ENCODE measurements at regions not wholly inside any gene's neighbourhood (a gene's known extent, or its start where the extent isn't known, plus 50 kb on each side); places are given as distances from the start of the nearest gene placed in this dataset.
A peak's percentile ranks its signal among the peaks of the same experiment; 100 is the strongest.

DNA sequence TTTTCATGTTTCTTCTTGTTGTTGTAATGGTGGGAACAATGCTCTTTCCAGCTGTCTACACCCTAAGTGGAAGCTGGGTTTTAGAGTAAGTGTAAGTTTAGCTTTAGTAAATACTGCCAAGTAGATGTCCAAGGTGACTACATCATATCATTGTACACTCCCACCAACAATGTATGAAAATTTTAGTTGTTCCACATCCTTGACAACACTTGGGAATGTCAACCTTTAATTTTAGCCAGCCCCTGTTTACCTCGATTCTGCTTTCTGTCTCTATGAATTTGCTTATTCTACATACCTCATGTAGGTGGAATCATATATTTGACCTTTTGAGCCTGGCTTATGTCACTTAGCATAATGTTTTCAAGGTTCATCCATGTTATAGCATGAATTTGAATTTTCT is 93.0 kb downstream of the MTPAP start:
- ATAC-seq (ENCODE audit: low read depth), result no peak
- H3K36me3 ChIP-seq (ENCODE audit: low read depth), result no peaks in the 10 kb centered on the region

DNA sequence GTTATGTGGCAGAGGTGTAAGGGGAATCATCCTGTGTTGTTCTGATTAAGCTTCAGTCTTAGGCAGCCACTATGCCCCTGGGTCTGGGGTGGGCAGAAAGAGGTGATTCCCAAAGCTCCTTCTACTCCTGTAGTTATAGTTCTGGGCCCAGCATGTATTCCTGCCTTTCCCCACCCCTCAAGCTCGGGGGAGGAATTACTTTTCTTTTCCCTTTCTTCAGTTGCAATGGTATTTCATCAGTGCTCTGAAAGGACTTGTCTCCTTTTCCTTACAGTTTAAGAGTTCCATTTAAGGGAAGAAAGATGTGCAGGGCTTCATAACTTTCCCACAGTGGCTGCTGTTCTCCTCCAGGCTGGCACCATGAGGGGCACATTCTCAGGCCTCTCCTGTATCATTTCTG is 94.2 kb downstream of the MTPAP start:
- Histone ChIP-seq H3K9me3 (ENCODE audit: severe bottlenecking) (no peaks in the 10 kb centered on the region), H3K27ac (ENCODE audit: poor library complexity, severe bottlenecking) (no peak overlapping the region), H3K36me3 (ENCODE audit: low read depth) (no peaks in the 10 kb centered on the region), H3K4me1 (ENCODE audit: insufficient read depth, poor library complexity, severe bottlenecking) (no peaks in the 10 kb centered on the region), H3K27me3 (ENCODE audit: insufficient read depth, poor library complexity, severe bottlenecking) (no peaks in the 10 kb centered on the region), H3K4me3 (ENCODE audit: severe bottlenecking) (no peak overlapping the region)
- ATAC-seq (ENCODE audit: low read depth) (no peak), DNase-seq (ENCODE audit: low spot score) (no peak)
- TF ChIP-seq, protein P1, sequence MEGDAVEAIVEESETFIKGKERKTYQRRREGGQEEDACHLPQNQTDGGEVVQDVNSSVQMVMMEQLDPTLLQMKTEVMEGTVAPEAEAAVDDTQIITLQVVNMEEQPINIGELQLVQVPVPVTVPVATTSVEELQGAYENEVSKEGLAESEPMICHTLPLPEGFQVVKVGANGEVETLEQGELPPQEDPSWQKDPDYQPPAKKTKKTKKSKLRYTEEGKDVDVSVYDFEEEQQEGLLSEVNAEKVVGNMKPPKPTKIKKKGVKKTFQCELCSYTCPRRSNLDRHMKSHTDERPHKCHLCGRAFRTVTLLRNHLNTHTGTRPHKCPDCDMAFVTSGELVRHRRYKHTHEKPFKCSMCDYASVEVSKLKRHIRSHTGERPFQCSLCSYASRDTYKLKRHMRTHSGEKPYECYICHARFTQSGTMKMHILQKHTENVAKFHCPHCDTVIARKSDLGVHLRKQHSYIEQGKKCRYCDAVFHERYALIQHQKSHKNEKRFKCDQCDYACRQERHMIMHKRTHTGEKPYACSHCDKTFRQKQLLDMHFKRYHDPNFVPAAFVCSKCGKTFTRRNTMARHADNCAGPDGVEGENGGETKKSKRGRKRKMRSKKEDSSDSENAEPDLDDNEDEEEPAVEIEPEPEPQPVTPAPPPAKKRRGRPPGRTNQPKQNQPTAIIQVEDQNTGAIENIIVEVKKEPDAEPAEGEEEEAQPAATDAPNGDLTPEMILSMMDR (IDR thresholded peaks at IDR 0.05; ENCODE audit: poor library complexity, severe bottlenecking), result no peak

More for the DNA sequence above, 93.0 kb downstream of the MTPAP start:
- no peak for DNase-seq (ENCODE audit: low spot score)
- no peaks in the 10 kb centered on the region for H3K27me3 ChIP-seq (ENCODE audit: insufficient read depth, poor library complexity, severe bottlenecking)
- TF ChIP-seq, protein P1 (IDR thresholded peaks at IDR 0.05; ENCODE audit: poor library complexity, severe bottlenecking), result no peak
- no peak overlapping the region for H3K27ac ChIP-seq (ENCODE audit: poor library complexity, severe bottlenecking)
- H3K4me1 ChIP-seq (ENCODE audit: insufficient read depth, poor library complexity, severe bottlenecking), result no peaks in the 10 kb centered on the region
- H3K4me3 ChIP-seq (ENCODE audit: severe bottlenecking), result no peak overlapping the region
- no peaks in the 10 kb centered on the region for H3K9me3 ChIP-seq (ENCODE audit: severe bottlenecking)

DNA sequence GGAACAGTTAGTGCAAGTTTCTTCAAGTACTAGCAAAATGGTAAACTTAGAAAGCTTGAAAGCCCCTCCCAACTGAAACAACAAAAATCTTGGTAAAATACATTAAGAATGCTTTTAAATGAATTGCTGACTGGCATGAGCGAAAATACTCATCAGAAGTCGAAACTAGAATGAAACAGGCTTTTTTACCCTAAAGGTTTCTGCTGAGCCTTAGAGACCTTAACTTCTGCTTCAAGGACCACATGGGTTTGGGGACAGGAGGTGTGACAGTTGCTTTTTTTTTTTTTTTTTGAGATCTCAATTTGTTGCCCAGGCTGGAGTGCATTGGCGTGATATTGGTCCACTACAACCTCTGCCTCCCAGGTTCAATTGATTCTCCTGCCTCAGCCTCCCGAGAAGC is 100.3 kb downstream of the MTPAP start:
- no peak for ATAC-seq (ENCODE audit: low read depth)
- H3K9me3 ChIP-seq (ENCODE audit: severe bottlenecking), result no peaks in the 10 kb centered on the region
- DNase-seq (ENCODE audit: low spot score), result no peak
- TF ChIP-seq, protein P1 (IDR thresholded peaks at IDR 0.05; ENCODE audit: poor library complexity, severe bottlenecking), result no peak
- no peaks in the 10 kb centered on the region for H3K4me1 ChIP-seq (ENCODE audit: insufficient read depth, poor library complexity, severe bottlenecking)
- no peaks in the 10 kb centered on the region for H3K36me3 ChIP-seq (ENCODE audit: low read depth)
- H3K4me3 ChIP-seq (ENCODE audit: severe bottlenecking), result no peak overlapping the region
- no peaks in the 10 kb centered on the region for H3K27me3 ChIP-seq (ENCODE audit: insufficient read depth, poor library complexity, severe bottlenecking)
- no peak overlapping the region for H3K27ac ChIP-seq (ENCODE audit: poor library complexity, severe bottlenecking)

DNA sequence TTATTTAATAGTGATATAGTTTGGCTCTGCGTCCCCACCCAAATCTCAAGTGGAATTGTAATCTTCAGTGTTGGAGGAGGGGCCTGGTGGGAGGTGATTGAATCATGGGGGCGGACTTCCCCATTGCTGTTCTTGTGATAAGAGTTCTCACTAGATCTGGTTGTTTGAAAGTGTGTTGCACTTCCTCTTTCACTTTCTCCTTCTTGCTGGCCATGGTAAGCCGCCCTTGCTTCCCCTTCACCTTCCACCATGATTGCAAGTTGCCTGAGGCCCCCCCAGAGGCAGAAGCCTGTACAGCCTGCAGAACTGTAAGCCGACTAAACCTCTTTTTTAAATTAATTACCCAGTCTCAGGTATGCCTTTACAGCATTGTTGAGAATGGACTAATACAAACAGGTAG is 101.4 kb downstream of the MTPAP start:
- no peak for DNase-seq (ENCODE audit: low spot score)
- no peak for ATAC-seq (ENCODE audit: low read depth)
- Histone ChIP-seq H3K4me3 (ENCODE audit: severe bottlenecking) (no peak overlapping the region), H3K9me3 (ENCODE audit: severe bottlenecking) (no peaks in the 10 kb centered on the region), H3K36me3 (ENCODE audit: low read depth) (no peaks in the 10 kb centered on the region), H3K27me3 (ENCODE audit: insufficient read depth, poor library complexity, severe bottlenecking) (no peaks in the 10 kb centered on the region), H3K4me1 (ENCODE audit: insufficient read depth, poor library complexity, severe bottlenecking) (no peaks in the 10 kb centered on the region), H3K27ac (ENCODE audit: poor library complexity, severe bottlenecking) (no peak overlapping the region)
- TF ChIP-seq, protein P1 (IDR thresholded peaks at IDR 0.05; ENCODE audit: poor library complexity, severe bottlenecking), result no peak

DNA sequence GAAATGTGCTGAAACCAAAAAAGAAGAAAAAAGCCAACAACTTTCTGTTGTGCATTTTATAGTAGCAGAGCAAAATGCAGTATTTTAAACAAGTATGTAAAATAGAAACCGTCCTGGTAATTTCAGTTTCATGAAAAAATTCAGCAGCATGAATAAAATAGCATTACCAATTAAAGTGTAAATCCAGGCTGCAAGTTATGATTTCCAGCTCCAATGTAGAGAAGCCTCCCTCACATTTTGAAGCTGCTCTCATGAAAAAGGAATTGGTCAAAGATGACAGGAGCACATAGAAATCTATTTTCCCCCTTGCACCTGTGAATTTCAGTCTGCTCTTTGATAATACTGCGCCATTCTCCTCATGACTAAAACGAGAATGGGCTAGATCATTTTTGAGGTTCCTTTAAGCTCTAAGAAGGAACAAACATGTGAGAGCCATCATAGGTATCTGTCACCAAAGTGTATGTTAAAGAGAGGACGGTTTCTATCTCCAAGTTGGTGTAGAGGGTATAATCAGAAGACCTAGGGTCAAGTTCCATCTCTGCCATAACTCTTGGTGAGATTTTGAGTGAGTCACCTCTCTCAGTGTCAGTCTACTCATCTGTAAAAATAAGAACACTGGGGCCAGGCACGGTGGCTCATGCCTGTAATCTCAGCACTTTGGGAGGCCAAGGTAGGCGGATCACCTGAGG is 107.5 kb downstream of the MTPAP start:
- no peaks in the 10 kb centered on the region for H3K9me3 ChIP-seq (ENCODE audit: severe bottlenecking)
- ATAC-seq (ENCODE audit: low read depth), result no peak
- H3K36me3 ChIP-seq (ENCODE audit: low read depth), result no peaks in the 10 kb centered on the region
- DNase-seq (ENCODE audit: low spot score), result no peak
- H3K4me3 ChIP-seq (ENCODE audit: severe bottlenecking), result no peak overlapping the region
- H3K27me3 ChIP-seq (ENCODE audit: insufficient read depth, poor library complexity, severe bottlenecking), result no peaks in the 10 kb centered on the region
- H3K27ac ChIP-seq (ENCODE audit: poor library complexity, severe bottlenecking), result no peak overlapping the region
- H3K4me1 ChIP-seq (ENCODE audit: insufficient read depth, poor library complexity, severe bottlenecking), result peaks cover 4% of the 10 kb centered on the region
- TF ChIP-seq, protein P1 (IDR thresholded peaks at IDR 0.05; ENCODE audit: poor library complexity, severe bottlenecking), result peak; percentile 54
